ENCODE measurements at regions not wholly inside any gene's neighbourhood (a gene's known extent, or its start where the extent isn't known, plus 50 kb on each side); places are given as distances from the start of the nearest gene placed in this dataset.

- peak; percentile 64 to 69 for DNase-seq (ENCODE audit: low read depth in 2 of 2)
Observed at GRCh38 chr2:147082850-147083522, 761.8 kb upstream of the ACVR2A start.

GRCh38 chr2:147081831-147082230, 763.0 kb upstream of the ACVR2A start:
- DNase-seq (ENCODE audit: low read depth in 2 of 2): no peak

DNA sequence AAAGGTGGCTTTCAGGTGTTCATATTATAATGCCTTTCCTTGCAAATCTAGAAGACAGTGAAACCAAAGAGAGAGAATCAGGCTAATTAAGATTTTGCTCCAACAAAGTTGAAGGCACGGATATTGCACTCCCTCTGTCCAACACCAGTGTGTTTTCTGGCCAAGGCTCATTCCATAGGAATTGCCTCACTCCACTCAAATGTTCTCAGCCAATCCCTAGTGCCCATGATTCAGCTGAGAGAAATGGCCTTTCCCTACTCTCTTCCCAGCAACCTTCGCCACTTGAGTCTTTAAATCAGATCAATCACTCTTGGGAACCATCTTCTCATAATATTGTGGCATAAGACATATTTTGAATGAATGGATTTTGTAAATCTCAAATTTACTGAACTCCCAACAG, 768.2 kb upstream of the ACVR2A start:
- no peak for DNase-seq (ENCODE audit: low read depth in 2 of 2)

- no peak for DNase-seq (ENCODE audit: low read depth in 2 of 2)
Observed at GRCh38 chr2:147068071-147068470, 776.8 kb upstream of the ACVR2A start.

- DNase-seq (ENCODE audit: low read depth in 2 of 2): no peak
Observed at GRCh38 chr2:147067136-147067535, 777.7 kb upstream of the ACVR2A start.

GRCh38 chr2:147062073-147062472, 782.8 kb upstream of the ACVR2A start:
- DNase-seq (ENCODE audit: low read depth in 2 of 2): no peak

DNA sequence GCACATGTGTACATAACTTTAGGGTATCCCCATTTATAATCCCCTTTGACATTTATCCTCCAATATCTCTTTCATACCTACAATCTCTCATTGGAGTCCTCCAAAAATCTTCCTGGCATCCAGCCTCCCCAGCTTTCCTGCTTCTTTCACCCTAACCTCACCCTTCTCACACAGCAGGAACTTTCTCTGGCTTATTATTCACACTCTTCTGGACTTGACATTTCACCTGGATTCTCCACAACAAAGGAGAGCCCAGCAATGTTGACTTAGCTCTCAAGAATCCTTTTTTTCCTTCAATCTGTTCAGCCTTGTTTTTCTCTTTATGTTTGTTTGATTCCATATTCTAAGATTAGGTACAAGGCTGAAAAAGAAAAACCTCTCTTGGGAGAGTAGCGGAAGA, 783.6 kb upstream of the ACVR2A start:
- no peak for DNase-seq (ENCODE audit: low read depth in 2 of 2)

DNA sequence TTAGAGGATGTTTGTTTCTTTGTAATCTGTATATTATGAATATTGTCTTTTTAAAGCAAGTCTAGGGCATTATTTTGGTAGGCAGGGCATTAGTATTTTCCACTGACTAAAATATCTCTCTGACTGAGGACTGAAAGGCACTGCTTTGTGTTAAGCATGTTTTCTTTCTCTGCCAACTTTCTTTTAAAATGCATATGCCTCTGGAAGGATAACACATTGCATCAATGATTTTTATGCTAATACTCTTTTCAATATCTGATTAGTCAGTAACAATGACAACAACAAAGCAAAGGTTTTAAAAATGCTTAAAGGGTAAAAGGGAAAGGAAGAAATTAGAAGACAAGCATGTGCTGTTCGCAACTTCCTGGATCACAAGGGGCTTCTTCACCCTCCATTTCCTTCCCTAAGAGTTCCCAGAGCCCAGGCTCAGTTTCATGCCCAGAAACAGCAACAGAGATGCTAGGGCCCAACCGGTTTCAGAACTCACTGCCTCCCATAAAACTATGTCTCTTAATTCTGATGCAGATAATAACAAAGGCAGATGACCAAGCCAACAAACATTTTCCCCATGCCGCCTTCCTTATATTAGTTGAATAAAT, 786.8 kb upstream of the ACVR2A start:
- no peak for DNase-seq (ENCODE audit: low read depth in 2 of 2)

- DNase-seq (ENCODE audit: low read depth in 2 of 2): no peak
Observed at GRCh38 chr2:147051814-147052213, 793.0 kb upstream of the ACVR2A start.

GRCh38 chr2:147051248-147051647, 793.6 kb upstream of the ACVR2A start:
- no peak for DNase-seq (ENCODE audit: low read depth in 2 of 2)

GRCh38 chr2:147049957-147050356, 794.9 kb upstream of the ACVR2A start:
- DNase-seq (ENCODE audit: low read depth in 2 of 2): no peak

DNA sequence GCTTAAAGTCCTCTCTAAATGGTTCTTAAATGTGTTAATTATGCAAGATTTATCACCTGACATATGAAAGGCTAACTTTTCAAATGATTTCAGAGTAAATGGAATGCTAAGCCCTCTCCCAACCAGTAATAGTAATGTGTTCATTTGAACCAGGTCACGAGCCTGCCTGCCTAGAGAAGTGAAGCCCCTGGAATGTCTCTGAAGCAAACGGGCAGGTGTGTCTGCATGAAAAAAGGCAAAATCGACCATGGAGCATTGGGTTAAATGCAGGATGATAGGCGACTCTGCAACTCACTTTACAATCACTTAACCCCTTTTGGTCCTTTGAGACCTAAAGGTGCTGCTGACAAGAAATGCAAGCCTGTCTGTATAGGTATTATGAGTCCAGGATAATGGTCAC, 798.4 kb upstream of the ACVR2A start:
- DNase-seq (ENCODE audit: low read depth in 2 of 2): no peak

DNA sequence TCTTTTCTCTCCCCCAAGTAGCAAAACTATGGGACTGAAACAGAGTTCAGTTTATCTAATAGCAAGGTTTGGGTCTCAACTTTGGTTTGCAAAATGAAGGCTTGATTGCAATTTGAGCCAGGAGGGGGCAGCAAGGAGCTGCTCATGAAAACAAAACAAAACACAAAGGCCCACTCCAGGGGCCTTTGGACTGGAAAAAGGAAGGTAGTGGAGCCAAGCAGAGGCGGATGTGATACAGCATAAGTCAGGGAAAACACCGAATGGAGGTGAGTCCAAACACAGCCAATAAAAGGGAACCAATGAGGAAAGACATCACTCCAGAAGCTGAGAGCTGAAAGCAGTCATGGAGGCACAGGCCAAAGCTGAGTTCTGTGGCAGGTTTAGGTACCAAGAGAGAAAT, 799.7 kb upstream of the ACVR2A start:
- DNase-seq (ENCODE audit: low read depth in 2 of 2): peak; percentile 49 to 72

DNA sequence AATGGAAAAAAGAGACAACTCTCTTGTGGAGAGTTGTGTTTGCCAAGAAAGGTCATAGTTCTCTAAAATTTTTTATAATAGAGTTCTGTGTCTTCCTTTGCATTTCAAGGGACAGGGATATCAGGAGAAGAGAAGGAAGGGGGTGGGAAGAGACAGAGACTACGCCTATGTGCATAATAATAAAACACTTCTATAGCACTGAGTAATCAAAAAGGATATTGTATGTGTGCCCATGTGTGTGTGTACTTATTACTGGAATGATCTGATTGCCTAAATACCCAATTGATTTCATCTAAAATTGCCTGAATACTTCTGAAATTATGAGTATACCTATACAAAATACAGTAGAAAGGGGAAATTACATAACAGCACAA, 803.7 kb upstream of the ACVR2A start:
- no peak for DNase-seq (ENCODE audit: low read depth in 2 of 2)

GRCh38 chr2:147040298-147041120, 804.3 kb upstream of the ACVR2A start:
- no peak for DNase-seq (ENCODE audit: low read depth in 2 of 2)

DNA sequence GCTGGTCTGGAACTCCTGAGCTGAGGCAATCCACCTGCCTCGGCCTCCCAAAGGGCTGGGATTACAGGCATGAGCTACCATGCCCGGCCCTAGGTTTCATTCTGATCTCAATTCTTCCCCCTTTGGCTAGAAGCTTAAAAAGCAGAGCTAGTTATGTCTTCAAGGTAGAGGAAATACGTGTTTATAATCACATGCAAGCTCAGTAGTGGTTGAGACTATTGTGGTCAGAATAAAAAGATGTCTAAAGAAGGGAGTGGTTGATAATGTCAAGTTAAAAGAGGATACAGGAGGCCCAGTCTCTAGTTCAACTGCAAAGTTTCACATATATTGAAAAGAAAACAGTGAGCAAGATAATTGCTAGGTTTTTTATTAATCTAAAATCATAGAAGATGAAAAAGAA, 807.8 kb upstream of the ACVR2A start:
- DNase-seq (ENCODE audit: low read depth in 2 of 2): no peak

- DNase-seq (ENCODE audit: low read depth in 2 of 2): no peak
Observed at GRCh38 chr2:147033044-147033443, 811.8 kb upstream of the ACVR2A start.

DNA sequence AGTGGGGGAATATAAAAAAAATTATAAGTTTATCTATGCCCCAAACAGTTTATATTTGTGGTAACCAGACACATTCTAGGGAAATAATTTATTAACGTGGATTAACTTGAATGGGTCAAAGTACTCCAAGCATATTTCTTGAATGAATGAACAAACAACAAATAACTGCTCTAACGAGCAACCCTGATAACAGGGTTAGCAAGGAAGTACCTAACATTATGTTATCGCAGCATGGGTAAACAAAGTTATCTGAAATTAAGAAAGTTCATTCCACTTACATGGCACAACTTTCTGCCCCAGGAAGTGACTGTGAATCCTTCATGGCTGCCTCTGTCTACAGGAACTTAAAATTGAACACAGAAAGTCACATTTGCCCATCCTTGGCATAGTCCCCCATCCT, 812.9 kb upstream of the ACVR2A start:
- no peak for DNase-seq (ENCODE audit: low read depth in 2 of 2)

- DNase-seq (ENCODE audit: low read depth in 2 of 2): peak in 1 of 2 donors; percentile 43
Observed at GRCh38 chr2:147030966-147031720, 813.7 kb upstream of the ACVR2A start.

DNA sequence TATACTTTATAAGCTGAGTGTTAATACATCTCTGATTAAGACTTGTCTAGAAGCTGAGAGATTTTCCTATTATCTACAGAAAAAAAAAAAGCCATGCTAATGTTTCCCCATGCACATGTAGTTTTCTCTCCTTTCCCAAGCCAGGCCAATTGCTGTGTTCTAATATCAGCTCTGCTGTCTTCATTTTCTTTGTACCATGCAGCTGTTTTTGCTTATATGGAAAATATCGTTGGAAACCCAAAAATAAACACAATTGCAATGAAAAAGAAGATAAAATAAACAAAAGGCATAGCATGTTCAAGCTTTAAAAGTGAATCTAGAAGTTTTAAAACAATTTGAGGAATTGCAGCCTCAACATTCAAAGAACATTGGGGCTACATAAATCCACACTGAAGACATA, 817.4 kb upstream of the ACVR2A start:
- DNase-seq (ENCODE audit: low read depth in 2 of 2): no peak

GRCh38 chr2:147026664-147027295, 818.0 kb upstream of the ACVR2A start:
- DNase-seq (ENCODE audit: low read depth in 2 of 2): no peak

Measured in lung microvascular endothelial cell (primary cell).